Retinal pigment epithelial cell (primary cell): ENCODE measurements at regions not wholly inside any gene's neighbourhood (a gene's known extent, or its start where the extent isn't known, plus 50 kb on each side); places are given as distances from the start of the nearest gene placed in this dataset.

Experiments
- DNase-seq: peaks from one replicate; pipeline ENCODE4 v3.0.0-alpha.2; 2010; ENCODE audit warnings: low read depth
- H3K4me3 ChIP-seq: 2 replicates; pipeline ENCODE4 v1.5.1; 2011; ENCODE audit warnings: mild to moderate bottlenecking, low read length, control low read depth, moderate library complexity
- CTCF ChIP-seq: conservative IDR thresholded peaks from 2 replicates; pipeline ENCODE4 v1.5.1; 2011; ENCODE audit warnings: low read depth, low read length, control low read depth, inconsistent platforms

DNA sequence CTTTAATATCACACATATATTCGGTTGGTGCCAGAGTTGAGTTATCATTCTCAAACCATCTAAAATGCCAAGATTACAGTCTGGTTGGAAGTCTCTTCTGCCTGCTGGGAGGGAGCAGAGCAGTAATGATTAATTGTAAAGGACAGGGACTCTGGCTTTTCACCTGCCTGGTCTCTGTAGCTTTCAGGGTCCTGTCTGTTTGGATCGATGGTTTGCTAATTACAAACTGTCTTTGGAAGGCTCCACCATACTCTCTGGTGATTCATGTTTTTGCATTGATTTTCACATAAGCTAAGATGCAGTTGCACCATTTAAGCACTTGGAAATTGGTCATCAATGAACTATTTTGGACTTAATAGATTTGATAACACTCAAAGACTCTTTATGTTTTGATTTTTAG, 350.4 kb upstream of the SATB1 start:
- H3K4me3 ChIP-seq: no peak overlapping the region
- DNase-seq: no peak
- no peak for TF ChIP-seq CTCF

DNA sequence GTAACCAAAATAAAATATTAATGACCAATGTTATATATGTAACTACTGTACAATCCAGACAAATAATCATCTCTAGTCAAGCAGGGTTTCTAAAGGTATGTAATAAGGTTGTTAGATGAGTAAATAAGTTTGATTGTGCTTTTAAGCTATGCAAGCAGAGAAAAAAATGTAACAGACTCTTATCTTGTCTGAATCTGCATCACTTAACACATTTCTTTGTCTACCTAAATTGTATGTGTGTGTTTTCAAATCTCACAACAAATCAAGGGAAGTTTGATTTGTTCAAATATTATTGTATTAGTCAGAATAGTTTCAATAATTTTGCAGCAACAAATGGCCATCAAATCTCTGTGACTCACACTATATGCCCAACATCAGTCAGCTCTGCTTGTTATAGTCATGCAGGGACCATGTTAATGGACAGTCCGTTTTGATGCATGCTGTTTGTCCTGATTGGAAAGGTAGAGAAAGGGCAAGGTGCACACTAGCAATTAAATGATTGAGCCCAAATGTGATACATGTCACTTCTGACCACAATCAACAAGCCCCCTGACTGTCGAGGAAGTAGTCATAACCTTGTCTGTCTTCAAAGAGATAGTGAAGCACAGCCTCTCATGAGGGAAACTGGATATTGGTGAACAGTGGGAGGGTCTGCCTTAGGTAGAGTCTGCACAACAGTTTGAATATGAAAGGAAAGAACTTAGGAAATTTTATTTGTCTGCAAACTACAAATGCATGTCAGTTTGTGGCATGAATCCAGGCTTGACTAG, 349.4 kb upstream of the SATB1 start:
- TF ChIP-seq CTCF: no peak
- DNase-seq: no peak
- H3K4me3 ChIP-seq: no peak overlapping the region

DNA sequence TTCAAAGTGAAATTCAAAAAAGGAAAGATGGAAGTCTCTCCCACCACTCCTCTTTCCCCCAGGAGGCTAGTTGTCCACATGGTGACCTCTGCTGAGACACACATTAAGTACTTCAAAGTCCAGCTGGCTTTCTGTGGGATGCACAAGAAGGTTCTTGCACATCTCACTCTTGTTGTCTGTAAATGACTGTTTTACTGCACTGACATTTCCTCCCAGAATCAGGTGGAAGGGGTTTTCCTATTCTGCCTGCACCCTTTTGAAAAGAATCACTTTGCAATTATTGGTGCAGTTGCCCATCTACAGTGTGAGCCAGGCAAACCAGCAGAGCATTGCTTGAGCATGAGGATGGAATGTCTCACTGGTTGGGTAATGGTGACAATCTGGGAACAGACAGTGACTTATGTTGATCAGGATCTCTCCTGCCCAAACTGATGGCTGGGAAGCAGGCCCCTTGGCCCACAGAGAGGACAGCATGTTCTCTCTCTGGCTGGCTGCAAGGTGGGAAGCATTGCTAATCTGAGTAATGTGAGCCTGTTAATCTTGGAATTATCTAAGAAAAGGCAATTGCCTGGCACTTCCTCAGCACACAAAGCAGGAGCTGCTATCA, 347.7 kb upstream of the SATB1 start:
- no peak for TF ChIP-seq CTCF
- DNase-seq: no peak
- H3K4me3 ChIP-seq: no peak overlapping the region

DNA sequence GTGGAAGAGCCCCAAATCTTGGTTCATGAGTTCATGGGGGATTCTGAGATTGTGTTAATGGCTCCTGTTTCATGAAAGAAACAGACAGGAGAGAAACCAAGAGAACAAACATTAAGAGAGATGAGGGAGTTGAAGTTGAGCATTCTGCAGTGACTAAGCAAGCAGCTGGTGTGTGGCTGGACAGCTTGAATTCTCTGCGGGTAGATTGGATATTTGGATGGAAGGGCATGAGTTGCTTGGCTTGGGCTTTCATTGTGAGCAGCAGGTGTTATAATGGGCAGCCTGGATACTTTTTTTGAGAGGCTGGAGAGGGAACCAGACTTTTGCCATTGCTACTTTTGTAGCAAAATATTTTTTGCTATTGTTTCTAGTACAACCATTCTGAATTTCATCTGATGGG, 346.8 kb upstream of the SATB1 start:
- DNase-seq: no peak
- no peak for TF ChIP-seq CTCF
- H3K4me3 ChIP-seq: no peak overlapping the region

- no peak for TF ChIP-seq CTCF
- no peak for DNase-seq
- H3K4me3 ChIP-seq: no peak overlapping the region
These were observed 345.7 kb upstream of the SATB1 start for GRCh38 chr3:18770800-18771199.

GRCh38 chr3:18767756-18768303, 342.7 kb upstream of the SATB1 start:
- H3K4me3 ChIP-seq: no peak overlapping the region
- TF ChIP-seq CTCF: no peak
- no peak for DNase-seq

GRCh38 chr3:18766974-18767373, 341.8 kb upstream of the SATB1 start:
- no peak for TF ChIP-seq CTCF
- DNase-seq: no peak
- H3K4me3 ChIP-seq: no peak overlapping the region
